GM23338 (cell line): ENCODE measurements at regions not wholly inside any gene's neighbourhood (a gene's known extent, or its start where the extent isn't known, plus 50 kb on each side); places are given as distances from the start of the nearest gene placed in this dataset.

Source experiments
- ATAC-seq: fragments of 200-7000 bp; cut with Tn5 transposase; 3 replicates; pipeline ENCODE4 v1.9.1; 2020
- DNase-seq: peaks from one replicate; pipeline ENCODE4 v3.0.0-alpha.2; 2015; ENCODE audit warnings: low spot score
- H2AFZ ChIP-seq: fragments of 200-600 bp; sonication (generic); 2 replicates; pipeline ENCODE4 v1.8.0; 2016; ENCODE audit warnings: antibody characterized with exemption, mild to moderate bottlenecking, moderate library complexity
- H3F3A ChIP-seq: fragments of 200-600 bp; sonication (generic); replicated peaks from 2 replicates; pipeline ENCODE4 v1.8.0; 2017; ENCODE audit warnings: antibody characterized with exemption, mixed run types, low read depth
- H3K27ac ChIP-seq: fragments of 200-600 bp; sonication (generic); 2 replicates; pipeline ENCODE4 v1.6.1; 2016; ENCODE audit warnings: low read depth
- H3K27me3 ChIP-seq: fragments of 200-600 bp; sonication (generic); 2 replicates; pipeline ENCODE4 v1.8.0; 2016; ENCODE audit warnings: mild to moderate bottlenecking, mixed run types, moderate library complexity; ENCODE audit not compliant: insufficient read depth
- H3K36me3 ChIP-seq: fragments of 200-600 bp; sonication (generic); 2 replicates; pipeline ENCODE4 v1.8.0; 2016; ENCODE audit warnings: mild to moderate bottlenecking; ENCODE audit not compliant: insufficient read depth
- H3K4me1 ChIP-seq: fragments of 200-600 bp; sonication (generic); 2 replicates; pipeline ENCODE4 v1.8.0; 2016; ENCODE audit warnings: mild to moderate bottlenecking, moderate library complexity; ENCODE audit not compliant: insufficient read depth
- H3K4me2 ChIP-seq: fragments of 200-600 bp; sonication (generic); 2 replicates; pipeline ENCODE4 v1.7.1; 2017; ENCODE audit warnings: mixed run types
- H3K4me3 ChIP-seq: fragments of 200-600 bp; sonication (generic); 2 replicates; pipeline ENCODE4 v1.6.1; 2016; ENCODE audit warnings: mixed run types
- H3K79me2 ChIP-seq: fragments of 200-600 bp; sonication (generic); replicated peaks from 2 replicates; pipeline ENCODE4 v1.8.0; 2017; ENCODE audit warnings: mild to moderate bottlenecking; ENCODE audit not compliant: insufficient read depth
- H3K9me2 ChIP-seq: fragments of 200-600 bp; sonication (generic); 2 replicates; pipeline ENCODE4 v1.8.0; 2017; ENCODE audit not compliant: insufficient read depth
- H4K20me1 ChIP-seq: fragments of 200-600 bp; sonication (generic); replicated peaks from 2 replicates; pipeline ENCODE4 v1.8.0; 2017; ENCODE audit warnings: mild to moderate bottlenecking; ENCODE audit not compliant: insufficient read depth
- H3K27ac Mint-ChIP-seq: 2 replicates; pipeline ENCODE4 v1.8.0; 2020; ENCODE audit warnings: inconsistent platforms, mild to moderate bottlenecking, moderate library complexity, mixed read lengths
- H3K27me3 Mint-ChIP-seq: 3 replicates; pipeline ENCODE4 v1.8.0; 2022; ENCODE audit warnings: low read depth, mild to moderate bottlenecking, moderate library complexity, mixed read lengths, inconsistent platforms; ENCODE audit not compliant: insufficient read depth, poor library complexity
- H3K36me3 Mint-ChIP-seq: 3 replicates; pipeline ENCODE4 v1.8.0; 2021; ENCODE audit warnings: low read depth, mild to moderate bottlenecking, inconsistent platforms, moderate library complexity, mixed read lengths
- H3K4me1 Mint-ChIP-seq: 3 replicates; pipeline ENCODE4 v1.8.0; 2020; ENCODE audit warnings: mild to moderate bottlenecking, inconsistent platforms, mixed read lengths
- H3K4me3 Mint-ChIP-seq: 3 replicates; pipeline ENCODE4 v1.8.0; 2021; ENCODE audit warnings: moderate library complexity, mild to moderate bottlenecking, inconsistent platforms, mixed read lengths
- H3K9me3 Mint-ChIP-seq: 3 replicates; pipeline ENCODE4 v1.8.0; 2020; ENCODE audit warnings: moderate library complexity, mild to moderate bottlenecking, inconsistent platforms, mixed read lengths
- EZH2phosphoT487 ChIP-seq: fragments of 200-600 bp; sonication (generic); IDR thresholded peaks from one replicate; pipeline ENCODE4 v1.8.1; 2018; ENCODE audit warnings: antibody characterized with exemption; ENCODE audit not compliant: unreplicated experiment
- JUNB ChIP-seq: IDR thresholded peaks from one replicate; pipeline ENCODE4 v1.6.1; 2016; ENCODE audit warnings: antibody characterized with exemption; ENCODE audit not compliant: unreplicated experiment
- POLR2AphosphoS5 ChIP-seq: IDR thresholded peaks from 2 replicates; pipeline ENCODE4 v1.6.1; 2016; ENCODE audit warnings: antibody characterized with exemption, low read depth
- STAT1 ChIP-seq: IDR thresholded peaks from one replicate; pipeline ENCODE4 v1.6.1; 2016; ENCODE audit warnings: antibody characterized with exemption; ENCODE audit not compliant: unreplicated experiment
- ZNF114 ChIP-seq: fragments of 250-450 bp; sonication (Bioruptor Pico); IDR thresholded peaks from 2 replicates; pipeline ENCODE4 v1.5.0; 2020; ENCODE audit warnings: mild to moderate bottlenecking, moderate library complexity
- ZNF331 ChIP-seq: fragments of 250-450 bp; sonication (Bioruptor Pico); IDR thresholded peaks from 2 replicates; pipeline ENCODE4 v1.5.0; 2020; ENCODE audit warnings: low read depth, mild to moderate bottlenecking, moderate library complexity
- TF ChIP-seq, protein P1 (sequence below): fragments of 250-450 bp; sonication (Bioruptor Pico); IDR thresholded peaks from 2 replicates; pipeline ENCODE4 v1.5.0; 2020; ENCODE audit warnings: mild to moderate bottlenecking, moderate library complexity
- TF ChIP-seq, protein P2 (sequence below): IDR thresholded peaks from 2 replicates; pipeline ENCODE4 v1.6.1; 2016; ENCODE audit warnings: antibody characterized with exemption

GRCh38 chr3:18510947-18511346 is 85.8 kb upstream of the SATB1 start (continued):
- TF ChIP-seq, protein P1, sequence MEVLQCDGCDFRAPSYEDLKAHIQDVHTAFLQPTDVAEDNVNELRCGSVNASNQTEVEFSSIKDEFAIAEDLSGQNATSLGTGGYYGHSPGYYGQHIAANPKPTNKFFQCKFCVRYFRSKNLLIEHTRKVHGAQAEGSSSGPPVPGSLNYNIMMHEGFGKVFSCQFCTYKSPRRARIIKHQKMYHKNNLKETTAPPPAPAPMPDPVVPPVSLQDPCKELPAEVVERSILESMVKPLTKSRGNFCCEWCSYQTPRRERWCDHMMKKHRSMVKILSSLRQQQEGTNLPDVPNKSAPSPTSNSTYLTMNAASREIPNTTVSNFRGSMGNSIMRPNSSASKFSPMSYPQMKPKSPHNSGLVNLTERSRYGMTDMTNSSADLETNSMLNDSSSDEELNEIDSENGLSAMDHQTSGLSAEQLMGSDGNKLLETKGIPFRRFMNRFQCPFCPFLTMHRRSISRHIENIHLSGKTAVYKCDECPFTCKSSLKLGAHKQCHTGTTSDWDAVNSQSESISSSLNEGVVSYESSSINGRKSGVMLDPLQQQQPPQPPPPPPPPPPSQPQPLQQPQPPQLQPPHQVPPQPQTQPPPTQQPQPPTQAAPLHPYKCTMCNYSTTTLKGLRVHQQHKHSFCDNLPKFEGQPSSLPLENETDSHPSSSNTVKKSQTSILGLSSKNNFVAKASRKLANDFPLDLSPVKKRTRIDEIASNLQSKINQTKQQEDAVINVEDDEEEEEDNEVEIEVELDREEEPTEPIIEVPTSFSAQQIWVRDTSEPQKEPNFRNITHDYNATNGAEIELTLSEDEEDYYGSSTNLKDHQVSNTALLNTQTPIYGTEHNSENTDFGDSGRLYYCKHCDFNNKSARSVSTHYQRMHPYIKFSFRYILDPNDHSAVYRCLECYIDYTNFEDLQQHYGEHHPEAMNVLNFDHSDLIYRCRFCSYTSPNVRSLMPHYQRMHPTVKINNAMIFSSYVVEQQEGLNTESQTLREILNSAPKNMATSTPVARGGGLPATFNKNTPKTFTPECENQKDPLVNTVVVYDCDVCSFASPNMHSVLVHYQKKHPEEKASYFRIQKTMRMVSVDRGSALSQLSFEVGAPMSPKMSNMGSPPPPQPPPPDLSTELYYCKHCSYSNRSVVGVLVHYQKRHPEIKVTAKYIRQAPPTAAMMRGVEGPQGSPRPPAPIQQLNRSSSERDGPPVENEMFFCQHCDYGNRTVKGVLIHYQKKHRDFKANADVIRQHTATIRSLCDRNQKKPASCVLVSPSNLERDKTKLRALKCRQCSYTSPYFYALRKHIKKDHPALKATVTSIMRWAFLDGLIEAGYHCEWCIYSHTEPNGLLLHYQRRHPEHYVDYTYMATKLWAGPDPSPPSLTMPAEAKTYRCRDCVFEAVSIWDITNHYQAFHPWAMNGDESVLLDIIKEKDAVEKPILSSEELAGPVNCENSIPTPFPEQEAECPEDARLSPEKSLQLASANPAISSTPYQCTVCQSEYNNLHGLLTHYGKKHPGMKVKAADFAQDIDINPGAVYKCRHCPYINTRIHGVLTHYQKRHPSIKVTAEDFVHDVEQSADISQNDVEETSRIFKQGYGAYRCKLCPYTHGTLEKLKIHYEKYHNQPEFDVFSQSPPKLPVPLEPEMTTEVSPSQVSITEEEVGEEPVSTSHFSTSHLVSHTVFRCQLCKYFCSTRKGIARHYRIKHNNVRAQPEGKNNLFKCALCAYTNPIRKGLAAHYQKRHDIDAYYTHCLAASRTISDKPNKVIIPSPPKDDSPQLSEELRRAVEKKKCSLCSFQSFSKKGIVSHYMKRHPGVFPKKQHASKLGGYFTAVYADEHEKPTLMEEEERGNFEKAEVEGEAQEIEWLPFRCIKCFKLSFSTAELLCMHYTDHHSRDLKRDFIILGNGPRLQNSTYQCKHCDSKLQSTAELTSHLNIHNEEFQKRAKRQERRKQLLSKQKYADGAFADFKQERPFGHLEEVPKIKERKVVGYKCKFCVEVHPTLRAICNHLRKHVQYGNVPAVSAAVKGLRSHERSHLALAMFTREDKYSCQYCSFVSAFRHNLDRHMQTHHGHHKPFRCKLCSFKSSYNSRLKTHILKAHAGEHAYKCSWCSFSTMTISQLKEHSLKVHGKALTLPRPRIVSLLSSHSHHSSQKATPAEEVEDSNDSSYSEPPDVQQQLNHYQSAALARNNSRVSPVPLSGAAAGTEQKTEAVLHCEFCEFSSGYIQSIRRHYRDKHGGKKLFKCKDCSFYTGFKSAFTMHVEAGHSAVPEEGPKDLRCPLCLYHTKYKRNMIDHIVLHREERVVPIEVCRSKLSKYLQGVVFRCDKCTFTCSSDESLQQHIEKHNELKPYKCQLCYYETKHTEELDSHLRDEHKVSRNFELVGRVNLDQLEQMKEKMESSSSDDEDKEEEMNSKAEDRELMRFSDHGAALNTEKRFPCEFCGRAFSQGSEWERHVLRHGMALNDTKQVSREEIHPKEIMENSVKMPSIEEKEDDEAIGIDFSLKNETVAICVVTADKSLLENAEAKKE (CRISPR knock-in tag) = no peak
- TF ChIP-seq, protein P2, sequence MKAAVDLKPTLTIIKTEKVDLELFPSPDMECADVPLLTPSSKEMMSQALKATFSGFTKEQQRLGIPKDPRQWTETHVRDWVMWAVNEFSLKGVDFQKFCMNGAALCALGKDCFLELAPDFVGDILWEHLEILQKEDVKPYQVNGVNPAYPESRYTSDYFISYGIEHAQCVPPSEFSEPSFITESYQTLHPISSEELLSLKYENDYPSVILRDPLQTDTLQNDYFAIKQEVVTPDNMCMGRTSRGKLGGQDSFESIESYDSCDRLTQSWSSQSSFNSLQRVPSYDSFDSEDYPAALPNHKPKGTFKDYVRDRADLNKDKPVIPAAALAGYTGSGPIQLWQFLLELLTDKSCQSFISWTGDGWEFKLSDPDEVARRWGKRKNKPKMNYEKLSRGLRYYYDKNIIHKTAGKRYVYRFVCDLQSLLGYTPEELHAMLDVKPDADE = no peak
- TF ChIP-seq EZH2phosphoT487 (no peak), JUNB (no peak), STAT1 (no peak), POLR2AphosphoS5 (no peak), ZNF331 (CRISPR knock-in tag) (no peak), ZNF114 (CRISPR knock-in tag) (no peak)

DNA sequence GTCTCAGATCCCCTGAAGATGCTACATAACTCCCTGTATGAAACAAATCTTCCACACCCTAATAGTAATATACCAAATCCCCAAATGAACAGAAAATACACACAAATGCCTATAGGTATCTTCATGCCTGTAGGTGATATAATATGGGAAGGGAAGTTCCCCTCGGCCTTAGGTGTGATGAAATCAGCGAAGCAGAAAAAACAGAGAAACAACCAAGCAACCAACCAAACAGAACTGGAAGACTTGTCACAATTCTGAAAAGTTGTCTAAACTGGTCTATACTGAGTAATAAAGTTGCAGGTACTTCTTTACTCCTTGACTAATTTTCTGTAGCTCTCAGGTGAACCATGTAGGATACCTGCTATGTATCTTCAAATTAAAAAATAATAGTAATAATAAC is 82.2 kb upstream of the SATB1 start:
- Histone ChIP-seq H3K27me3 (no peaks in the 10 kb centered on the region), H3K4me1 (peaks cover 5% of the 10 kb centered on the region; the same call in 1 of the 2 replicates), H3K79me2 (no peaks in the 10 kb centered on the region), H3K9me2 (0 out of 2 replicates have a peak, but pooled peaks cover 6% of the 10 kb centered on the region), H3K27ac (no peak overlapping the region), H3F3A (no peaks in the 10 kb centered on the region), H3K4me3 (no peak overlapping the region), H3K36me3 (no peaks in the 10 kb centered on the region), H3K4me2 (no peak overlapping the region), H2AFZ (no peak overlapping the region; the same call in 1 of the 2 replicates), H4K20me1 (no peaks in the 10 kb centered on the region)
- H3K27me3 Mint-ChIP-seq = peaks cover 2% of the 10 kb centered on the region
- ATAC-seq (no peak), DNase-seq (no peak)
- H3K27ac Mint-ChIP-seq = no peak overlapping the region
- H3K36me3 Mint-ChIP-seq = no peaks in the 10 kb centered on the region
- no peaks in the 10 kb centered on the region; the same call in 2 of the 3 replicates for H3K9me3 Mint-ChIP-seq
- no peak overlapping the region for H3K4me3 Mint-ChIP-seq
- H3K4me1 Mint-ChIP-seq = peaks cover 18% of the 10 kb centered on the region
- no peak for TF ChIP-seq STAT1
- no peak for TF ChIP-seq EZH2phosphoT487
- no peak for TF ChIP-seq JUNB
- TF ChIP-seq, protein P2 = no peak
- TF ChIP-seq ZNF114 (CRISPR knock-in tag) = no peak
